Fibroblast of lung (primary cell): ENCODE measurements at regions not wholly inside any gene's neighbourhood (a gene's known extent, or its start where the extent isn't known, plus 50 kb on each side); places are given as distances from the start of the nearest gene placed in this dataset.

Source experiments
- DNase-seq, 2 donors: peaks; one replicate each; pipeline versions ENCODE4 v3.0.0 to v3.0.0-alpha.2; 2010; ENCODE audit warnings: low read depth in 2 of 2
- H2AFZ ChIP-seq: 2 replicates; pipeline ENCODE4 v1.5.1; 2012; ENCODE audit warnings: low read length, control low read depth, inconsistent platforms
- H3K27ac ChIP-seq: 2 replicates; pipeline ENCODE4 v1.5.1; 2011; ENCODE audit warnings: low read length, control low read depth; ENCODE audit not compliant: insufficient read depth
- H3K27me3 ChIP-seq: 2 replicates; pipeline ENCODE4 v1.5.1; 2011; ENCODE audit warnings: mild to moderate bottlenecking, low read length; ENCODE audit not compliant: control insufficient read depth, insufficient read depth
- H3K36me3 ChIP-seq: 2 replicates; pipeline ENCODE4 v1.5.1; 2011; ENCODE audit warnings: low read length; ENCODE audit not compliant: control insufficient read depth, insufficient read depth
- H3K4me1 ChIP-seq: 2 replicates; pipeline ENCODE4 v1.5.1; 2011; ENCODE audit warnings: low read length; ENCODE audit not compliant: control insufficient read depth, insufficient read depth; ENCODE audit errors: extremely low read depth
- H3K4me2 ChIP-seq: 2 replicates; pipeline ENCODE4 v1.5.1; 2011; ENCODE audit warnings: low read length, control low read depth; ENCODE audit not compliant: insufficient read depth; ENCODE audit errors: extremely low read depth
- H3K4me3 ChIP-seq, 4 experiments: fragments of 200-600 bp in 1 of 4; sonication (generic) in 1 of 4; replicated peaks in 1 of 4; 2 replicates each; pipeline ENCODE4 v1.5.1; 2011 to 2016; ENCODE audit warnings: low read length in 4 of 4, low read depth in 3 of 4, mild to moderate bottlenecking in 3 of 4, control low read depth in 2 of 4, inconsistent platforms in 1 of 4, mixed read lengths in 1 of 4; ENCODE audit not compliant: insufficient read depth in 1 of 4; ENCODE audit errors: control extremely low read depth in 1 of 4
- H3K79me2 ChIP-seq: 2 replicates; pipeline ENCODE4 v1.5.1; 2012; ENCODE audit warnings: mild to moderate bottlenecking, low read length, inconsistent platforms; ENCODE audit not compliant: control insufficient read depth, insufficient read depth
- H3K9ac ChIP-seq: 2 replicates; pipeline ENCODE4 v1.5.1; 2011; ENCODE audit warnings: mild to moderate bottlenecking, low read length, control low read depth; ENCODE audit not compliant: insufficient read depth
- H3K9me3 ChIP-seq: 2 replicates; pipeline ENCODE4 v1.5.1; 2012; ENCODE audit warnings: low read depth, low read length; ENCODE audit not compliant: control insufficient read depth, insufficient read depth
- H4K20me1 ChIP-seq: 2 replicates; pipeline ENCODE4 v1.5.1; 2011; ENCODE audit warnings: low read length; ENCODE audit not compliant: control insufficient read depth, insufficient read depth; ENCODE audit errors: extremely low read depth
- CTCF ChIP-seq, 2 donors: IDR thresholded peaks in 1 of 2; conservative IDR thresholded peaks in 1 of 2; 1 replicate in 1 of 2; 2 replicates in 1 of 2; pipeline ENCODE4 v1.5.1; 2011 to 2012; ENCODE audit warnings: low read length in 2 of 2, control low read depth in 1 of 2, inconsistent platforms in 1 of 2, low read depth in 1 of 2, mild to moderate bottlenecking in 1 of 2
- EZH2 ChIP-seq: IDR thresholded peaks from 2 replicates; pipeline ENCODE4 v1.5.1; 2012; ENCODE audit warnings: low read length, control low read depth, mild to moderate bottlenecking; ENCODE audit errors: missing control alignments

DNA sequence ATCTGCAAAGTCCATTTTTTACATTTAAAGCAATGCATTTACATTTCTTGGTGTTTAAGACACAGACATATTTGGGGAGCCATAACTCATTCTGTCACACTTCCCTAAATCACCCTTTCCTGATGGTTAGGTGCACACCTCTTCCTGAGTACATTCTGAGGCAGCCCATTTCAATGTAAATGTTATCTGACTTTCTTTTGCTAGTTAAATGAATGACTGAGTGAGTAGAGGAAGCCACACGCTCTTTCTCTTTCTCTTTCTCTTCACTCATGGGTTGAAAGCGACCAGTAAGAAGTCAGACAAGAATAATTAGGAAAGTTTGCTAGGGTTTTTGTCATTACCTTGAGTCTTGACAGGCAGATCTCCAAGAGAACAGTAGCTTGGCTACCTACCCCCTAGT lies 143.1 kb downstream of the S1PR1 start:
- no peak overlapping the region for H3K4me2 ChIP-seq
- H2AFZ ChIP-seq, result no peak overlapping the region
- H3K79me2 ChIP-seq, result no peaks in the 10 kb centered on the region
- H3K9me3 ChIP-seq, result no peaks in the 10 kb centered on the region
- DNase-seq, result no peak
- no peaks in the 10 kb centered on the region for H4K20me1 ChIP-seq
- H3K27ac ChIP-seq, result no peak overlapping the region
- no peak overlapping the region for H3K4me3 ChIP-seq
- TF ChIP-seq CTCF (conservative IDR thresholded peaks at IDR 0.05 in 1 of 2, IDR thresholded peaks at IDR 0.05 in 1 of 2; ENCODE audit: low read depth in 1 of 2, low read length in 2 of 2), result no peak
- no peak for TF ChIP-seq EZH2
- no peaks in the 10 kb centered on the region for H3K36me3 ChIP-seq
- H3K4me1 ChIP-seq, result no peaks in the 10 kb centered on the region
- no peak overlapping the region for H3K9ac ChIP-seq
- H3K27me3 ChIP-seq, result no peaks in the 10 kb centered on the region

GRCh38 chr1:101382135-101382534 lies 145.3 kb downstream of the S1PR1 start:
- no peak for TF ChIP-seq EZH2
- no peak for TF ChIP-seq CTCF (conservative IDR thresholded peaks at IDR 0.05 in 1 of 2, IDR thresholded peaks at IDR 0.05 in 1 of 2; ENCODE audit: low read depth in 1 of 2, low read length in 2 of 2)
- DNase-seq, result no peak
- Histone ChIP-seq H4K20me1 (no peaks in the 10 kb centered on the region), H2AFZ (no peak overlapping the region), H3K79me2 (no peaks in the 10 kb centered on the region), H3K36me3 (no peaks in the 10 kb centered on the region), H3K9me3 (no peaks in the 10 kb centered on the region), H3K4me3 (no peak overlapping the region), H3K27me3 (no peaks in the 10 kb centered on the region), H3K4me1 (no peaks in the 10 kb centered on the region), H3K9ac (no peak overlapping the region), H3K4me2 (no peak overlapping the region), H3K27ac (no peak overlapping the region)

DNA sequence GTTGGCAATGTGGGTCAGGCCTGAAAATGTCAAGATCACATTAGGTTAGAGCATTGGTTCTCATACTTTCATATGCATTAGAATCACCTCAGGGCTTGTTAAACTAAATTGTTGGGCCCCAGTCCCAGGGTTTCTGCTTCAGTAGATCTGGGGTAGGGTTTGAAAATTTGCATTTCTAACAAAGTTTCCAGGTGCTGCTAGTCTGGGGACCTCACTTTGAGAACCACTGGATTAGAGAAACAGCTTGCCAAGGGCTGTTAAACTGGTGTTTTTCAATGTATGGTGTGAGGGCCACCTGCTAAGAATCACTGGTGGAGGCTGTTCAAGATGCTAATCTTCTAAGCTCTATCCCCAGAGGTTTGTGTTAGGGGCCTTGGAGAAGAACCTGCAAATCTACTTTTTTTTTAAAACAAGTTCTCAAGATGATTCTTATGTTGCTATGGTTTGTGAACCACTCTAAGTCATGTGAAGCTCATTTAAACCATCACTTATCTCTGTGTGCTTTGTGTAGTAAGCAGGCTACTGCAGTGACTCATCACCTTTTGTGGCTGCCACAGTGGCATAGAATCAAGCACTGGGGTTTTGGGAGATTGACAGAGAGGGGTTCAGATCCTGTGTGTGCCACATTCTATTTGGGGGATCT lies 152.2 kb downstream of the S1PR1 start:
- no peak overlapping the region for H3K4me2 ChIP-seq
- H4K20me1 ChIP-seq, result no peaks in the 10 kb centered on the region
- no peaks in the 10 kb centered on the region for H3K36me3 ChIP-seq
- no peak overlapping the region for H3K9ac ChIP-seq
- no peaks in the 10 kb centered on the region for H3K9me3 ChIP-seq
- no peak overlapping the region for H2AFZ ChIP-seq
- no peaks in the 10 kb centered on the region for H3K79me2 ChIP-seq
- H3K4me3 ChIP-seq, result no peak overlapping the region
- no peak for TF ChIP-seq CTCF (conservative IDR thresholded peaks at IDR 0.05 in 1 of 2, IDR thresholded peaks at IDR 0.05 in 1 of 2; ENCODE audit: low read depth in 1 of 2, low read length in 2 of 2)
- TF ChIP-seq EZH2, result no peak
- H3K27me3 ChIP-seq, result no peaks in the 10 kb centered on the region
- DNase-seq, result peak in 1 of 2 donors; percentile 37
- H3K27ac ChIP-seq, result no peak overlapping the region
- no peaks in the 10 kb centered on the region for H3K4me1 ChIP-seq
